Femur (tissue), 1 donor: ENCODE measurements at regions not wholly inside any gene's neighbourhood (a gene's known extent, or its start where the extent isn't known, plus 50 kb on each side); places are given as distances from the start of the nearest gene placed in this dataset.
"Not testable (repeated sequence)": the region's sequence is repeated elsewhere in the genome, so short reads cannot be mapped to it uniquely, and the experiment has no call there.

Source experiments
- DNase-seq: peaks from one replicate; pipeline ENCODE4 v3.0.0-alpha.2; 2017

GRCh38 chr12:74689071-74689655 is 151.5 kb downstream of the ATXN7L3B start:
- no peak for DNase-seq

GRCh38 chr12:74689929-74690328 is 152.3 kb downstream of the ATXN7L3B start:
- DNase-seq: no peak

DNA sequence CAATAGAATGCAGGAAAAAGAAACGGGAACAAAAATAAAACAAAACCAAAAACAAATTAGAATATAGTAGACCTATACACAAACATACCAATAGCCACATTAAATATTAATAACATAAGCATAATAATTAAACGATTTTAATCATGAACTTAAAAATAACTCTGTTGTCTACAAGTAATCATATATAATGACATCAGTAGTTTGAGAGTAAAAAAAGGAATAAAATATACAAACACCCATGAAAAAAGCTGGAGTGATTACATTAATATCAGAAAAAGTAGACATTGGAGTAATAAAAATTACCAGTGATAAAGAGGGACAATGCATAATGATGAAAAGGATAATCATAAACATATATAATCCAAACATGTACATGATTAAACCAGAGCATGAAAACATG is 181.8 kb downstream of the ATXN7L3B start:
- DNase-seq: no peak

DNA sequence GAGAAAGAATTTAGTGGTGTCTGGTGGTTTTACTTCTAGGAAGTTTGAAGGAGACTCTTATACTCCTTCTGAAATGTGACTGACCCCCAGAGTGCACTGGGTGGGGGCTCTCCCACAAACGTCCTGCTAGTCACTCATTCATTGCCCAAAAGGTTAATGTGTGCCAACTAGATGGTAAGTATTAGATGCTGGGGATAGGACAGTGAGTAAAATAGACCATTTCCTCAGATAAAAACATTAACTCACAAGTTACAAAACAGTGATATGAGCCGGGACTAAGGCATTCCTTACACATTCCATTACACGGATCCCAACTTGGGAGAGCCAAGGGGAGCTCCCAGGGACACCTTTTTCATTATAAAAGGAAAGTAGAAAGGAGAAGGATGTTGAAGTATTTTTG is 185.1 kb downstream of the ATXN7L3B start:
- DNase-seq: no peak

DNA sequence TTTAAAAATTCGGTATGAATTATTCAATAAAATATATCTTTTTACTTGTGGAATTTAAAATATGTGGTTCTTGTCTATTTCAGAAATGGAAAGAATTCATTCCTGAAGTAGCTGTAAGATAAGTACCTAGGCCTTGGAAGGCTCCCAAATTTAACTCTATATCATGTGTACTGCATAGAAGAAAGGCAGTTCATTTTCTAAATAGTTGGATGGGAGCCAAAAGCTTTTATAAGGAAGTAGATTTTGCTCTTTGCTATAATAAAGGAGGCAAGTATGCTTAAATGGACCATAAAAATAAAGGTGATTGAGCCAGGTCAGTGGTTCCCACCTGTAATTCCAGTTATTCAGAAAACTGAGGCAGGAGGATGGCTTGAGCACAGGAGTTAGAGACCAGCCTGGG is 187.5 kb downstream of the ATXN7L3B start:
- DNase-seq: no peak

GRCh38 chr12:74728006-74728405 is 190.4 kb downstream of the ATXN7L3B start:
- no peak for DNase-seq

DNA sequence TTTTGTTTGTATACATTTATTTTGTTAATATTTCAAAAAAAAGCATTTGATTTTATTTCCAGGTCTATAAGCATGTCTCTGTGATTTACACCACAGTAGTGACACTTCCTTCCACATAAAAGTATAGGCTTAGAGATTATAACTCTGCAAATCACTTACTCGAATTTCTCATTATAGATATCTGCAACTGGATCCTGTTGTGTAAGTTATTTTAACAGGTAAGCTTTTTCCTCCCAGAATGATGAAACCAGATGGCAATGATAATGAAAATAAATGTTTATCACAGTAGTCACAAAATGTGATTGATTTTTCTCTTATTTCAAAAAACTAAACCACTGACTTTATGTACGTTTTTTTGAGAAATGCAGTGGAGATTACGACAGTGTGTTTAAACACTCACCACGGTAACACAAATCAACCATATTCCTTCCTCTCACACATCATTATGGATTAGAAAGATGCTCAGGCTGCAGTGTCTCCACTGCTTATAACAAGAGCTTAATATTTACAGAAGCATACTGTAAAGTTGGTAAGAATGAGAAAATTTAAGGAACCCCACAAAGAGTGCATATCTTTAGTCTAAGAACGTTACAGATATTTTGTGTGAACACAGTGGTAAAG is 194.6 kb downstream of the ATXN7L3B start:
- no peak for DNase-seq

DNA sequence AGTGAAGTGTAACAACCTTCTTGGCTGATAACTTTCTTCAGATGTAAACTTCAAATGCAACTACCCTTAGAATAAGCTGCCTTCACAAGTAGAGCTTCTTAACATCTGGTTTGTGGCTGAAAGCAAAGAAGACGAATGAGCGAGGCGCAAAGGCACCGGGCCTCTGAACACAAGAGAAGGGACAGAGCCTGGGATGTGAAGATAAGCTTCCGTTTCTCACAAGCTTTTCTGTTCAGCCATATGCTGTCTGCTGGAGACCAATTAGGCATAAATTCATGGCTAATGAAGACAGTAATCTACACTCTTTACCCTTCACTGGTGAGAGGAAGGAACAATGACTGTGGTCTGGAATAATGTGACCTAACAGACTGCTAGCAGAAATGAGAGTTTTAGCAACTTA is 195.2 kb downstream of the ATXN7L3B start:
- DNase-seq: no peak

DNA sequence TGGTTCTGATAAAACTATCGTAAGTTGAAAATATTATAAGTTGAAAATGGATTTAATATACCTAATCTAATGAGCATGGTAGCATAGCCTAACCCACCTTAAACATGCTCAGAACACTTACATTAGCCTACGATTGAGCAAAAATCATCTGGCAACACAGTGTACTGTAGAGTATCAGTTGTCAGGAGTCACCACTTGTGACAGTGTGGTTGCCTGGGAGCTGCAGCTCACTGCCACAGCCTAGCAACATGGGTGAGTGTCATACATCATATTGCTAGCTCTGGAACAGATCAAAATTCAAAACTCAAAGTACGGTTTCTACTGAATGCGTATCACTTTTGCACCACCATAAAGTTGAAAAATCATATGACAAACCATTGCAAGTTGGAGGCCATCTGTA is 203.5 kb downstream of the ATXN7L3B start:
- DNase-seq: no peak

- DNase-seq: no peak
Measured at GRCh38 chr12:74747305-74747704, 209.7 kb downstream of the ATXN7L3B start.

- no peak for DNase-seq
Measured at GRCh38 chr12:74751441-74751840, 213.8 kb downstream of the ATXN7L3B start.

DNA sequence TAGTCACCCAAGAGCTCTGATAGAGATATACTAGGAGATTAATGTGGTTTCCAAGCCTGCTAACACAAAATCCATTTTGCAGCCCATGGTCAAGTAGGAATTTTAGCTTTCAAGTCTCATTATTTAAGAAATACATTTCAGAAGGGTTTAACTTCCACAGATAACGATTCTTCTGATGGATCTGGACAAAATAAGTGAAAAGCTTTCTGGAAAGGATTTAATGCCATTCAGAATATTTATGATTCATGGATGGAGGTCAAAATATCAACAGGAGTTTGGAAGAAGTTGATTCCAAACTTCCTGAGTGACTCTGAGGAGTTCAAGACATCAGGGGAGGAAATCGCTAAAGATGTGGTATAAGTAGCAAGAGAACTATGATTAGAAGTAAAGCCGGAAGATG is 214.6 kb downstream of the ATXN7L3B start:
- no peak for DNase-seq

GRCh38 chr12:74770552-74770951 is 232.9 kb downstream of the ATXN7L3B start:
- DNase-seq: no peak

DNA sequence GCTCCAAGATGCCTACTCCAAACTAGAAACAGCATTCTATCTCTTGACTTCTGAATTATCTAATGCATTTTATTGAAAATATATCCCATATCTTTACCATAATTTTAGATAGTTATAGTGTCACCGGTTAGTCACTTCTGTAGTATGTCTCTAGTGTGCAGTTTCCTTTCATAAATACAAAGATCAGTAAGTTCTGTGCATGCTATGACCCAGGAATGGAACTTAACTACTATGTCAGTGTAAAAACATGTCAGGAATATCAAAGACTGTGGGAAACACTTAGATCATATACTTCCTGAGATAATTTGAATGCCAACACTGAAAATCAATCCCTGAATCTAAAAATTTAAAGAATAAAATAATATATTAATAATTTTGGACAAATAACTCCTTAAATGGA is 237.6 kb downstream of the ATXN7L3B start:
- DNase-seq: no peak

DNA sequence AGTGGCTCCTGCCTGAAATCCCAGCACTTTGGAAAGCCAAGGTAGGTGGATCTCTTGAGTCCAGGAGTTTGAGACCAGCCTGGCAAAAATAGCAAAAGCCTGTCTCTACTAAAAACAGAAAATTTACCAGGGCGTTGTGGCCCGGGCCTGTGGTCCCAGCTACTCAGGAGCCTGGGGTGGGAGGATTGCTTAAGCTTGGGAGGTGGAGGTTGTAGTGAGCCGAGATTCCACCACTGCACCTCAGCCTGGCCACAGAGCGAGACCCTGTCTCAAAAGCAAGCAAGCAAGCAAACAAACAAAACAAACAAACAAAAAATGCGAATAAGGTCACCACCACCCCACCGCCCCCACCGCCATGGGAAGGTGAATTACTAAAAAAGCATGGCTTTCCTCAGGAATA is 238.7 kb downstream of the ATXN7L3B start:
- DNase-seq: no peak

DNA sequence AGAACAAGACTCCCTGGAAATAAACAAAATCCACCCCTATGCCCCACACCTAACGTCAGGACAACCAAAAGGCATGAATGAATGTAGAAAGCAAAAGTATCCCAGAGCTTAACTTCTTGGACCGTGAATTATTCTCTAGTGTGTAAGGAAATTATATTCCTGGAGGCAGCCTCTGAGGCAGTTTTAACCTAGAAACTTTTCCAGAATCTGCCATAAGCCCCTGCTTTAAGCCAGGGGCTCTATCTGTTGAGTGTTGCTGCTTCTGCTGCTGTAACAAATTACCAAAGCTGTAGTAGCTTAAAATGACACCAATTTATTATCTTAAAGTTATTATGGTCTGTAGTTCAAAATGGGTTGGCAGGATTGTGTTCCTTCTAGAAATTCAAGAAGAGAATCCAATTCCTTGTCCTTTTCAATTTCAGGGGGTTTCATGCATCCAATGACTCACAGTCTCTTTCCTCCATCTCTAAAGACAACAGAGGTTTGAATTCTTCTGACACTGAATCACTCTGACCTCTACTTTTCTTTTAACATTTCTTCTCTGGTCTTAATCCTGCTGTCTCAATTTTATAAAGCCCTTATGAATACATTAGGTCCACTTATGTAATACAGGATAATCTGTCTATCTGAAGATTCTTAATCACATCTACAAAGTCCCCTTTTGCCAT is 242.7 kb downstream of the ATXN7L3B start:
- no peak for DNase-seq

- DNase-seq: not testable (repeated sequence)
Measured at GRCh38 chr12:74780850-74781241, 243.2 kb downstream of the ATXN7L3B start.

- no peak for DNase-seq
Measured at GRCh38 chr12:74781991-74782485, 244.4 kb downstream of the ATXN7L3B start.

DNA sequence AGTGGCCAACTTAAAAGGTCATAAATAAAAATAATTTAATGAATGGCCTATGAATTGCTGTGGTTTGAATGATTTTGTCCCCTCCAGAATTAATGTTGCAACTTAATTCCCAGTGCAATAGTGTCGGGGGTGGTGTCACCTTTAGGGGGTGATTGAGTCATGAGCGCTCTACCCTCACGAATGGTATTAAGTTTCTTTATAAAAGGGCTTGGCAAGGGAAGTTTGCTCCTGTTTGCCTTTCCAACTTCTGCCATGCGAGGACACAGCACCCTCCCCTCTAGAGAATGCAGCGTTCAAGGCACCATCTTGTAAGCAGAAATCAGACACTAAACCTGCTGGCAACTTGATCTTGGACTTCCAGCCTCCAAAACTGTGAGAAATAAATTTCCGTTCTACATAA is 253.3 kb downstream of the ATXN7L3B start:
- no peak for DNase-seq

DNA sequence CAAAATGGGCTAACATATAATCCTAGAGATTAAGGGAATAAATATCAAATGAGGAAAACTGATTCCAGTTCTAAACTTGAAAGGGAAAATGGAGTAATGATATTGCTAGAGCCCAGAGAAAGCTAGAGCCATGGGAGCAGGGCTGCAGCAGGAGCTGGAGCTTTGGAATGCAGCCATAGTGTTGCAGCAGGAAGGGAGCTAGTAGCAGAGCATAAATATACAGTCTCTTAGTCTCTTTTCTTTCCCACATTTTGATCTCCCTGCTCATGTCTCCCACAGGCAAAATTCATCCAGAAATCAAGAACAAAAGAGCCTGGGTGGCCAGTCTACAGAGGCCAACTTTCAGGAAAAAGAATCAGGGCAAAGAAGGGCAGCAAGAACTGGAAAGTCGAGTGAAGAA is 253.7 kb downstream of the ATXN7L3B start:
- no peak for DNase-seq

DNA sequence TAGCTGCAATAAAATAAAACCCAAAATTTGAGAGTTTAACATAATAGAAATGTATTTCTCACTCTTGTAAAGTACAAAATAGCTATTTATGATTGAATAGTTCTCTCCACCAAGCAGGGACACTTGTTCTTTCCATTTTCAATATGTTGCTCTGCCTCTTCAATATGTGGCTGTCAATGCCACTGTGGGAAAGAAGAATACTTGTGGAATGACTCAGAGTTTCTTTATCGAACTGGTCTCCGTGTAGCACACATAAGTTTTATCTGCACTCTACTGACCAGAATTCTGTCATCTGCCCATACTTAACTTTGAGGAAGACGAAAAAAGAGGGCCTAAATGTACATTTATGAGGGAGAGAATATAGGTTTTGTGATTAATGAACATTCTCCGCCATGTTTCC is 256.9 kb downstream of the ATXN7L3B start:
- no peak for DNase-seq

DNA sequence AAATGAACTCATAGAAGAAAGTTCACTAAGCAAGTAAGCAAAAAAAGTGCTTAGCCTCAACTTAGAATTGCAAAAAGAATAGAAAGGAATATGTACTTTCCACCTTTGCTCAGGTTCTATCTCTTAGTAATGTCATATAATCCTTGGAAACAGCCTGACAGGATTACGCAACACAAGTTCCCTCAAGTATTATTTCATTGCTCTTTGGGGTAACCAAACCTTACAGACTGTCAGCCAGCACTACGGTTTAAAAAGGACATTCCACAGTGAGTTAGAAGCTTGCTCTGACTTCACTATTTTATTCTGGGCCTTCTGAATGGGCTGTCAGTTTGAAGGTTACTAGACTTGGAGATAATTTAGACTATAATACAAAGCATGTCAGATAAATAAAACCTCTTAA is 264.0 kb downstream of the ATXN7L3B start:
- no peak for DNase-seq

- no peak for DNase-seq
Measured at GRCh38 chr12:74816398-74817175, 279.0 kb downstream of the ATXN7L3B start.

DNA sequence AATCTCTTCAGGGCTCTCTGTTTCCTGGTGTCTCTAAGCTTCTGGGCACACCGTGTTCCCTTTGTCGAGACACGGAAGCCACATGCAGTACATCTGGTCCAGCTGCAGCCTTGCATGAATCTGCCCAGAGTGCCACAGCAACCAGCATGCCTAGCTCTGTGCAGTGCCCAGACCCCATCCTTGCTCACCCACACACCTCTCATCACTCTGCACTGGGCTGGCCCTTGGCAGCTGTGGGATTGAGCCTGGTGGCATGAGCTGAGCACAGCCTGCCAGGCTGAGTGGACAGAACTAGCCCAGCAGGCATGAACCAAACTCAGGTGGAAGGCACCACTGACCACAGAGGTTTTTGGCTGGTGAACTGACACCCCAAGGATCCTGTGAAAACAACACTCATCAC is 279.9 kb downstream of the ATXN7L3B start:
- no peak for DNase-seq
